ENCODE measurements at regions not wholly inside any gene's neighbourhood (a gene's known extent, or its start where the extent isn't known, plus 50 kb on each side); places are given as distances from the start of the nearest gene placed in this dataset.
"Not testable (repeated sequence)": the region's sequence is repeated elsewhere in the genome, so short reads cannot be mapped to it uniquely, and the experiment has no call there.

DNA sequence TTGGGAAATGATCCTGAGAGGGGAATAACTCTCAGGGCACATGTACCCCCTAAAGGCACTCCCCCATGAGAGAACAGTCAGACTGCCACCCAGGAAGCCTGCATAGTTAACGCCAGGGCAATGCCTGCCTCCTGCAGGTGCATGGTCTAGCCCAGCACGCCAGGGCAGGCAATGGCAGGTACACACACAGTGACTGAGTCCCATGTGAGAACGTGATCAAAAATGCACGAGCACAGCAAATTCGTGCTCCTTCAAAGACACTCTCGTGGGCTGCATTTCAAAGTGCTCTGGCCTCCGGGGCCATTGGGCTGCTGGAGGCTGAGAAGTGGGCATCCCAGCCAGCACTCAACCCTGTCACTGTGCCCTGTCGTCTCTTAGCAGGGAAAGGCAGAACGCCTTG, 79.7 kb downstream of the SHANK2 start:
- Histone ChIP-seq H3K4me1 (no peaks in the 10 kb centered on the region), H3K9me3 (peaks cover 0 to 32% (median 18%) of the 10 kb centered on the region in 8 donors), H3K4me3 (no peak overlapping the region), H3K27ac (no peak overlapping the region), H3K36me3 (no peaks in the 10 kb centered on the region), H3K27me3 (replicated peaks in 1 of 7) (peaks cover 0 to 33% (median 0%) of the 10 kb centered on the region in 7 donors)
- intact Hi-C loops (cut with DNase I; ENCODE audit: low total_unique reads) = no loop called here
- WGBS, 5 donors = 79 to 87% (median 83%) methylated on average over 9 of the region's 9 CpGs
- no peak for TF ChIP-seq POLR2A (IDR thresholded peaks at IDR 0.05)
- no peak for TF ChIP-seq POLR2AphosphoS5 (IDR thresholded peaks at IDR 0.05)
- TF ChIP-seq, protein P1, sequence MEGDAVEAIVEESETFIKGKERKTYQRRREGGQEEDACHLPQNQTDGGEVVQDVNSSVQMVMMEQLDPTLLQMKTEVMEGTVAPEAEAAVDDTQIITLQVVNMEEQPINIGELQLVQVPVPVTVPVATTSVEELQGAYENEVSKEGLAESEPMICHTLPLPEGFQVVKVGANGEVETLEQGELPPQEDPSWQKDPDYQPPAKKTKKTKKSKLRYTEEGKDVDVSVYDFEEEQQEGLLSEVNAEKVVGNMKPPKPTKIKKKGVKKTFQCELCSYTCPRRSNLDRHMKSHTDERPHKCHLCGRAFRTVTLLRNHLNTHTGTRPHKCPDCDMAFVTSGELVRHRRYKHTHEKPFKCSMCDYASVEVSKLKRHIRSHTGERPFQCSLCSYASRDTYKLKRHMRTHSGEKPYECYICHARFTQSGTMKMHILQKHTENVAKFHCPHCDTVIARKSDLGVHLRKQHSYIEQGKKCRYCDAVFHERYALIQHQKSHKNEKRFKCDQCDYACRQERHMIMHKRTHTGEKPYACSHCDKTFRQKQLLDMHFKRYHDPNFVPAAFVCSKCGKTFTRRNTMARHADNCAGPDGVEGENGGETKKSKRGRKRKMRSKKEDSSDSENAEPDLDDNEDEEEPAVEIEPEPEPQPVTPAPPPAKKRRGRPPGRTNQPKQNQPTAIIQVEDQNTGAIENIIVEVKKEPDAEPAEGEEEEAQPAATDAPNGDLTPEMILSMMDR (IDR thresholded peaks at IDR 0.05 in 8 of 11, conservative IDR thresholded peaks at IDR 0.05 in 3 of 11) = no peak
- DNase-seq = peak; percentile 28

DNA sequence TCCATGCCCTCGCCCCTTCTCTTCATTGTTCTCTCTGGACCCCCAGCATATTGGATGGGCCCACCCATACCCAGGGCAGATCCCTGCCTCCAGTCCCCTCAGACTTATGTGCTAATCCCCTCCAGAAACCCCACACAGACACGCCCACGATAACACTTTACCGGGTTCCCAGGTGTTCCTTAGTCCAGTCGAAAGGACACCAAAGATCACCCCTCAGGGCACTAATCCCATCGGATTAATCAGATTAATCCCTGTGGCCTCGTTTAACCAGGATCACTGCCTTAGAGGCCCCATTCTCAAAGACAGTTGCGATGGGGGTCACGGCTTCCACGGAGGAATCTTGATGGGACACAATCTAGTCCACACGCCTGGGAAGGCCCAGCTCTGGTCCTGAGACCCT, 80.8 kb downstream of the SHANK2 start:
- WGBS, 5 donors = 82 to 94% (median 91%) methylated on average over 10 to 11 of the region's 11 CpGs
- Histone ChIP-seq H3K27ac (no peak overlapping the region), H3K27me3 (replicated peaks in 1 of 7) (peaks cover 0 to 33% (median 0%) of the 10 kb centered on the region in 7 donors), H3K4me3 (no peak overlapping the region), H3K36me3 (no peaks in the 10 kb centered on the region), H3K9me3 (peaks cover 0 to 21% (median 11%) of the 10 kb centered on the region in 8 donors), H3K4me1 (no peaks in the 10 kb centered on the region)
- DNase-seq = no peak
- TF ChIP-seq POLR2AphosphoS5 (IDR thresholded peaks at IDR 0.05) = no peak
- TF ChIP-seq POLR2A (IDR thresholded peaks at IDR 0.05) = no peak
- TF ChIP-seq, protein P1 (IDR thresholded peaks at IDR 0.05 in 8 of 11, conservative IDR thresholded peaks at IDR 0.05 in 3 of 11) = no peak
- intact Hi-C loops (cut with DNase I; ENCODE audit: low total_unique reads) = no loop called here

DNA sequence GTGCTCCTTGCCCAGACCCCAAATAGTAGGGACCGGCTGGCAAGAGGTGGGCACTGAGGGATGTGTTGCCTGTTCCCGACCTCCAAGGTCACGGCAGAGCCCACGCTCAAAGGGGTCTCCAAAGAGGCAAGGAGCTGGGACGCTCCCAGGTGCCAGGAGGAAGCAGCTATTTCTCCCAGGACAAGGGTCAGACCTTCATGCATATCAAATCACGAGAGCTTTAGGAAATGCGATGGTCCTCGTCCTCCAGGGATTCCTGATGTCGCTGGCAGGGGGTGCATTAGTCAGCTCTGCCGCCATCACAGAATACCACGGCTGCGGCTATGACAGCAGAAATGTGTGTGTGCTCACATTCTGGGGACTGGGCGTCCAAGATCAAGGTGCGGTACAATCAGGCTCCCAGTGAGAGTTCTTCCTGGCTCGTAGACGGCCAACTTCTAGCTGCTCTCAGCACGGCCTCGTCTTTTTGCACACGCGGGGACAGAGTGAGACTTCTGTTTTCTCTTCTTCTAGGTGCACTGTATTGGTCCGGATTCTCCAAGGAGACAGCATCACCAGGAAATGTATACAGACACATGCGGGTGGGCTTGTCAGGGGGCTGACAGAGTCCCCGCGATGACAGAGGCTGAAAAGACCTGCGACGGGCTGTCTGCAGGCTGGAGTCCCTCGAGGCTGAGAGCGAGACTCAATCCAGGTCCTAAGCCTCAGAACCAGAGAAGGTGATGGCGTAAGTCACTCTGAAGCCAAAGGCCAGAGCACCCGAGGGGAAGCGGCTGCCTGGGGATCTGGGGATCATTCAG, 81.6 kb downstream of the SHANK2 start:
- Histone ChIP-seq H3K4me1 (no peaks in the 10 kb centered on the region), H3K27me3 (replicated peaks in 1 of 7) (peaks cover 0 to 33% (median 0%) of the 10 kb centered on the region in 7 donors), H3K27ac (no peak overlapping the region), H3K9me3 (peaks cover 0 to 14% (median 3%) of the 10 kb centered on the region in 8 donors), H3K4me3 (no peak overlapping the region), H3K36me3 (no peaks in the 10 kb centered on the region)
- TF ChIP-seq, protein P1 (IDR thresholded peaks at IDR 0.05 in 8 of 11, conservative IDR thresholded peaks at IDR 0.05 in 3 of 11) = no peak
- TF ChIP-seq POLR2AphosphoS5 (IDR thresholded peaks at IDR 0.05) (no peak), POLR2A (IDR thresholded peaks at IDR 0.05) (no peak)
- 88 to 95% (median 90%) methylated on average over 26 to 31 of the region's 31 CpGs for WGBS, 5 donors
- no peak for DNase-seq
- intact Hi-C loops (cut with DNase I; ENCODE audit: low total_unique reads) = no loop called here

DNA sequence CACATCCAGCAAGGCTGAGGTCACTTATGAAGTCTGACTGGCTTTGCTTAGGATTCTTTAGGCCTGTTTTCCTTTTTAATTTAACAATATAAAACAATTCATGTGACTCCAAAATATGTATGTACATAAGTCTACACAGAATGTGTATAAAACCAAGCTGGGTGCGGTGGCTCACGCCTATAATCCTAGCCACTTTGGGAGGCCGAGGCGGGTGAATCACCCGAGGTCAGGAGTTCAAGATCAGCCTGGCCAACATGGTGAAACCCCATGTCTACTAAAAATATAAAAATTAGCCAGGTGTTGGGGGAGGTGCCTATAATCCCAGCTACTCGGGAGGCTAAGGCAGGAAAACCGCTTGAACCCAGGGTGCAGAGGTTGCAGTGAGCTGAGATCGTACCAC, 83.1 kb downstream of the SHANK2 start:
- H3K27ac ChIP-seq = no peak overlapping the region

DNA sequence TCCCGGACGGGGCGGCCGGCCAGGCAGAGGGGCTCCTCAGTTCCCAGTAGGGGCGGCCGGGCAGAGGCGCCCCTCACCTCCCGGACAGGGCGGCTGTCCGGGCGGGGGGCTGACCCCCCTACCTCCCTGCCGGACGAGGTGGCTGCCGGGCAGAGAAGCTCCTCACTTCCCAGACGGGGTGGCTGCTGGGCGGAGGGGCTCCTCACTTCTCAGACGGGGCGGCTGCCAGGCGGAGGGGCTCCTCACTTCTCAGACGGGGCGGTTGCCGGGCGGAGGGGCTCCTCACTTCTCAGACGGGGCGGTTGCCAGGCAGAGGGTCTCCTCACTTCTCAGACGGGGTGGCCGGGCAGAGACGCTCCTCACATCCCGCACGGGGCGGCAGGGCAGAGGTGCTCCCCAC, 84.6 kb downstream of the SHANK2 start:
- H3K36me3 ChIP-seq; intact Hi-C loops (cut with DNase I; ENCODE audit: low total_unique reads); H3K9me3 ChIP-seq; DNase-seq; H3K27ac ChIP-seq; H3K4me1 ChIP-seq; H3K4me3 ChIP-seq: not testable (repeated sequence)
- WGBS, 5 donors = 91 to 94% (median 92%) methylated on average over 2 to 29 of the region's 31 CpGs; no CpG with 5 or more reads in 1 of the 5 donors
- peaks cover 0 to 18% (median 0%) of the 10 kb centered on the region in 7 donors for H3K27me3 ChIP-seq (replicated peaks in 1 of 7)

More for the DNA sequence above, 83.1 kb downstream of the SHANK2 start:
- 75 to 85% (median 79%) methylated on average over 8 of the region's 8 CpGs for WGBS, 5 donors
- TF ChIP-seq, protein P1 (IDR thresholded peaks at IDR 0.05 in 8 of 11, conservative IDR thresholded peaks at IDR 0.05 in 3 of 11) = no peak
- TF ChIP-seq POLR2AphosphoS5 (IDR thresholded peaks at IDR 0.05) (no peak), POLR2A (IDR thresholded peaks at IDR 0.05) (no peak)
- H3K4me1 ChIP-seq = no peaks in the 10 kb centered on the region
- no peak overlapping the region for H3K4me3 ChIP-seq
- H3K9me3 ChIP-seq = no peaks in the 10 kb centered on the region
- no peaks in the 10 kb centered on the region for H3K36me3 ChIP-seq
- peaks cover 0 to 27% (median 0%) of the 10 kb centered on the region in 7 donors for H3K27me3 ChIP-seq (replicated peaks in 1 of 7)
- intact Hi-C loops (cut with DNase I; ENCODE audit: low total_unique reads) = no loop called here
- DNase-seq = no peak
